H1 (cell line): ENCODE measurements at regions not wholly inside any gene's neighbourhood (a gene's known extent, or its start where the extent isn't known, plus 50 kb on each side); places are given as distances from the start of the nearest gene placed in this dataset.

Experiments
- CTCF ChIA-PET: fragments of 300-600 bp; sonication (Branson Sonifier 250); formaldehyde crosslinking; loops from one replicate; lab custom pipeline; 2021; ENCODE audit not compliant: partially characterized antibody; lab: Charles Lee
- POLR2A ChIA-PET: fragments of 300-600 bp; sonication (Branson Sonifier 250); formaldehyde crosslinking; loops from one replicate; lab custom pipeline; 2021; ENCODE audit warnings: inconsistent platforms; ENCODE audit not compliant: partially characterized antibody; lab: Charles Lee
- DNase-seq, 2 experiments: peaks; one replicate each; pipeline versions ENCODE4 v3.0.0 to v3.0.0-alpha.2; 2010 to 2022; ENCODE audit warnings: low spot score in 2 of 2, low read depth in 1 of 2, mixed read lengths in 1 of 2
- FAIRE-seq: peaks from 2 replicates; lab custom pipeline; 2011; peaks lifted over from hg19 to GRCh38; lab: Jason Lieb, UNC
- H2AFZ ChIP-seq: 2 replicates; pipeline ENCODE4 v1.8.1; 2012; ENCODE audit warnings: low read length, inconsistent platforms
- H2AK5ac ChIP-seq: 2 replicates; pipeline ENCODE4 v1.6.1; 2013; ENCODE audit warnings: low read depth, low read length
- H2BK120ac ChIP-seq: replicated peaks from 2 replicates; pipeline ENCODE3; 2013; ENCODE audit warnings: low read depth, low read length, inconsistent platforms
- H2BK12ac ChIP-seq: 2 replicates; pipeline ENCODE4 v1.6.1; 2013; ENCODE audit warnings: low read depth, low read length
- H2BK15ac ChIP-seq: 2 replicates; pipeline ENCODE4 v1.6.1; 2013; ENCODE audit warnings: low read length
- H2BK20ac ChIP-seq: 2 replicates; pipeline ENCODE4 v1.6.1; 2013; ENCODE audit warnings: low read length
- H2BK5ac ChIP-seq: 2 replicates; pipeline ENCODE4 v1.6.1; 2013; ENCODE audit warnings: low read depth, low read length
- H3K14ac ChIP-seq: 2 replicates; pipeline ENCODE4 v1.6.1; 2013; ENCODE audit warnings: inconsistent platforms; ENCODE audit not compliant: insufficient read length
- H3K18ac ChIP-seq: 2 replicates; pipeline ENCODE4 v1.6.1; 2013; ENCODE audit warnings: low read length; ENCODE audit errors: extremely low read depth
- H3K23ac ChIP-seq: 2 replicates; pipeline ENCODE4 v1.6.1; 2013; ENCODE audit warnings: inconsistent platforms; ENCODE audit not compliant: insufficient read length
- H3K23me2 ChIP-seq: 2 replicates; pipeline ENCODE4 v1.6.1; 2013; ENCODE audit warnings: low read depth, low read length
- H3K27ac ChIP-seq: 2 replicates; pipeline ENCODE4 v1.6.1; 2011; ENCODE audit warnings: low read depth, low read length, inconsistent platforms
- H3K27me3 ChIP-seq, 4 experiments: replicated peaks in 1 of 4; 1 replicate in 1 of 4; 2 replicates in 3 of 4; pipeline versions ENCODE4 v1.6.1 to v1.8.1; 2011 to 2013; ENCODE audit warnings: low read length in 3 of 4, mild to moderate bottlenecking in 3 of 4, inconsistent platforms in 2 of 4, mixed read lengths in 2 of 4, moderate library complexity in 1 of 4; ENCODE audit not compliant: control insufficient read depth in 3 of 4, insufficient read depth in 3 of 4; ENCODE audit errors: extremely low read depth in 1 of 4
- H3K36me3 ChIP-seq, 4 experiments: 2 replicates each; pipeline versions ENCODE4 v1.6.1 to v1.8.1; 2011 to 2013; ENCODE audit warnings: mild to moderate bottlenecking in 4 of 4, low read length in 3 of 4, moderate library complexity in 2 of 4, control low read depth in 1 of 4, inconsistent platforms in 1 of 4; ENCODE audit not compliant: insufficient read depth in 4 of 4, control insufficient read depth in 2 of 4
- H3K4ac ChIP-seq: replicated peaks from 2 replicates; pipeline ENCODE3; 2013; ENCODE audit warnings: low read length, low read depth, mixed read lengths, inconsistent platforms; ENCODE audit not compliant: insufficient read length
- H3K4me1 ChIP-seq, 4 experiments: replicated peaks in 1 of 4; 1 replicate in 1 of 4; 2 replicates in 3 of 4; pipeline versions ENCODE4 v1.6.1 to v1.8.1; 2011 to 2013; ENCODE audit warnings: low read length in 3 of 4, inconsistent platforms in 2 of 4, mixed read lengths in 1 of 4; ENCODE audit not compliant: insufficient read depth in 4 of 4, control insufficient read depth in 3 of 4
- H3K4me2 ChIP-seq, 2 experiments: 2 replicates each; pipeline versions ENCODE4 v1.6.1 to v1.8.1; 2011 to 2013; ENCODE audit warnings: low read depth in 2 of 2, low read length in 2 of 2, control low read depth in 1 of 2, inconsistent platforms in 1 of 2, mild to moderate bottlenecking in 1 of 2; ENCODE audit not compliant: insufficient read depth in 1 of 2
- H3K4me3 ChIP-seq, 4 experiments: fragments of 200-600, 300-600 bp in 1 of 4; sonication (generic), shearing (Covaris generic), sonication (Bioruptor Twin) in 1 of 4; 2 replicates each; pipeline versions ENCODE4 v1.5.1 to v1.8.1; 2011 to 2016; ENCODE audit warnings: low read length in 4 of 4, low read depth in 3 of 4, control low read depth in 2 of 4, inconsistent platforms in 2 of 4, mild to moderate bottlenecking in 2 of 4, mixed read lengths in 1 of 4, moderate library complexity in 1 of 4; ENCODE audit not compliant: insufficient read depth in 2 of 4; ENCODE audit errors: extremely low read depth in 1 of 4
- H3K56ac ChIP-seq: replicated peaks from 2 replicates; pipeline ENCODE3; 2013; ENCODE audit warnings: low read depth, mild to moderate bottlenecking, mixed read lengths, low read length, inconsistent platforms; ENCODE audit not compliant: insufficient read length
- H3K79me1 ChIP-seq: 2 replicates; pipeline ENCODE4 v1.6.1; 2013; ENCODE audit warnings: low read depth, low read length, control low read depth
- H3K79me2 ChIP-seq, 2 experiments: 2 replicates each; pipeline versions ENCODE4 v1.6.1 to v1.8.1; 2012 to 2013; ENCODE audit warnings: low read length in 2 of 2, mild to moderate bottlenecking in 2 of 2, inconsistent platforms in 1 of 2; ENCODE audit not compliant: insufficient read depth in 2 of 2, control insufficient read depth in 1 of 2
- H3K9ac ChIP-seq, 4 experiments: replicated peaks in 1 of 4; 1 replicate in 1 of 4; 2 replicates in 3 of 4; pipeline versions ENCODE4 v1.6.1 to v1.8.1; 2011 to 2013; ENCODE audit warnings: low read depth in 3 of 4, low read length in 3 of 4, control low read depth in 2 of 4, mild to moderate bottlenecking in 2 of 4, moderate library complexity in 2 of 4, inconsistent platforms in 1 of 4; ENCODE audit errors: extremely low read depth in 1 of 4
- H3K9me3 ChIP-seq, 2 experiments: 2 replicates each; pipeline versions ENCODE4 v1.6.1 to v1.8.1; 2012 to 2013; ENCODE audit warnings: mild to moderate bottlenecking in 2 of 2, moderate library complexity in 2 of 2, control low read depth in 1 of 2, inconsistent platforms in 1 of 2, low read depth in 1 of 2, low read length in 1 of 2, mixed read lengths in 1 of 2; ENCODE audit not compliant: insufficient read depth in 2 of 2
- H4K20me1 ChIP-seq, 2 experiments: replicated peaks in 1 of 2; 2 replicates each; pipeline versions ENCODE3 to v1.8.1; 2011 to 2013; ENCODE audit warnings: inconsistent platforms in 2 of 2, low read length in 2 of 2, mild to moderate bottlenecking in 1 of 2; ENCODE audit not compliant: insufficient read depth in 2 of 2, control insufficient read depth in 1 of 2
- H4K5ac ChIP-seq: 2 replicates; pipeline ENCODE4 v1.6.1; 2013; ENCODE audit warnings: low read length, low read depth, mixed read lengths, inconsistent platforms; ENCODE audit not compliant: insufficient read length
- H4K8ac ChIP-seq: 2 replicates; pipeline ENCODE4 v1.8.0; 2013; ENCODE audit warnings: mild to moderate bottlenecking, moderate library complexity, low read length, inconsistent platforms; ENCODE audit not compliant: insufficient read depth; ENCODE audit errors: extremely low read depth
- H4K91ac ChIP-seq: replicated peaks from 2 replicates; pipeline ENCODE3; 2013; ENCODE audit warnings: low read length, mixed read lengths, inconsistent platforms; ENCODE audit not compliant: insufficient read length
- BRCA1 ChIP-seq: IDR thresholded peaks from 2 replicates; pipeline ENCODE4 v1.6.1; 2012; ENCODE audit warnings: low read depth, low read length, improper control_type of control experiment
- CHD1 ChIP-seq: IDR thresholded peaks from 2 replicates; pipeline ENCODE4 v1.6.1; 2012; ENCODE audit warnings: low read depth, low read length, improper control_type of control experiment
- POLR2A ChIP-seq, 2 experiments: IDR thresholded peaks; 1 replicate in 1 of 2; 2 replicates in 1 of 2; pipeline ENCODE4 v1.6.1; 2011; ENCODE audit warnings: low read depth in 2 of 2, low read length in 2 of 2, mild to moderate bottlenecking in 2 of 2; ENCODE audit errors: control extremely low read depth in 1 of 2
- WGBS, 2 experiments: shearing (Covaris generic) in 1 of 2; methylation state at CpG; one replicate each; pipeline versions ENCODE4 v1.1.6 to v1.1.7; 2013 to 2015; ENCODE audit warnings: low lambda C conversion rate in 2 of 2, mixed read lengths in 2 of 2, inconsistent platforms in 1 of 2, low coverage in 1 of 2, missing lambda C conversion rate in 1 of 2; ENCODE audit not compliant: insufficient replicate concordance in 2 of 2, insufficient coverage in 1 of 2, insufficient read length in 1 of 2; ENCODE audit errors: extremely low coverage in 1 of 2, missing lambda C conversion rate in 1 of 2; 5-methylcytosine and 5-hydroxymethylcytosine counted together

GRCh38 chr14:26067341-26067740 lies 530.5 kb downstream of the NOVA1 start:
- no peak overlapping the region for H3K4me3 ChIP-seq
- no peak for FAIRE-seq

More at GRCh38 chr14:26067341-26067740, 530.5 kb downstream of the NOVA1 start:
- Histone ChIP-seq H3K18ac (no peak overlapping the region), H3K4me2 (no peak overlapping the region), H4K8ac (no peak overlapping the region), H3K9ac (no peak overlapping the region), H3K79me2 (no peaks in the 10 kb centered on the region), H2BK5ac (no peak overlapping the region), H3K27ac (no peak overlapping the region), H3K23ac (no peak overlapping the region), H3K36me3 (no peaks in the 10 kb centered on the region), H4K91ac (no peak overlapping the region), H2BK12ac (no peak overlapping the region; the same call in 1 of the 2 replicates), H2BK15ac (no peak overlapping the region), H3K27me3 (no peaks in the 10 kb centered on the region), H3K56ac (no peak overlapping the region), H3K4me1 (no peaks in the 10 kb centered on the region), H2BK120ac (no peak overlapping the region), H3K4ac (no peak overlapping the region), H4K20me1 (no peaks in the 10 kb centered on the region), H3K79me1 (no peaks in the 10 kb centered on the region), H3K9me3 (no peaks in the 10 kb centered on the region), H2AFZ (no peak overlapping the region), H3K23me2 (no peaks in the 10 kb centered on the region), H2BK20ac (no peak overlapping the region), H4K5ac (no peak overlapping the region), H2AK5ac (no peak overlapping the region), H3K14ac (no peak overlapping the region)
- CTCF ChIA-PET = no interaction called here
- no peak for TF ChIP-seq BRCA1
- TF ChIP-seq POLR2A (IDR thresholded peaks at IDR 0.05; ENCODE audit: control extremely low read depth in 1 of 2, low read depth in 2 of 2, low read length in 2 of 2) = no peak
- TF ChIP-seq CHD1 = no peak
- DNase-seq = no peak
- POLR2A ChIA-PET = no interaction called here
- 95% methylated on average over 2 of the region's 2 CpGs; no CpG with 5 or more reads in 1 of the 2 experiments for WGBS, 2 experiments
